ENCODE measurements at regions not wholly inside any gene's neighbourhood (a gene's known extent, or its start where the extent isn't known, plus 50 kb on each side); places are given as distances from the start of the nearest gene placed in this dataset.

GRCh38 chr10:70965566-70965965 lies 77.2 kb upstream of the PCBD1 start:
- DNase-seq (ENCODE audit: low read depth): no peak
- TF ChIP-seq, protein P1, sequence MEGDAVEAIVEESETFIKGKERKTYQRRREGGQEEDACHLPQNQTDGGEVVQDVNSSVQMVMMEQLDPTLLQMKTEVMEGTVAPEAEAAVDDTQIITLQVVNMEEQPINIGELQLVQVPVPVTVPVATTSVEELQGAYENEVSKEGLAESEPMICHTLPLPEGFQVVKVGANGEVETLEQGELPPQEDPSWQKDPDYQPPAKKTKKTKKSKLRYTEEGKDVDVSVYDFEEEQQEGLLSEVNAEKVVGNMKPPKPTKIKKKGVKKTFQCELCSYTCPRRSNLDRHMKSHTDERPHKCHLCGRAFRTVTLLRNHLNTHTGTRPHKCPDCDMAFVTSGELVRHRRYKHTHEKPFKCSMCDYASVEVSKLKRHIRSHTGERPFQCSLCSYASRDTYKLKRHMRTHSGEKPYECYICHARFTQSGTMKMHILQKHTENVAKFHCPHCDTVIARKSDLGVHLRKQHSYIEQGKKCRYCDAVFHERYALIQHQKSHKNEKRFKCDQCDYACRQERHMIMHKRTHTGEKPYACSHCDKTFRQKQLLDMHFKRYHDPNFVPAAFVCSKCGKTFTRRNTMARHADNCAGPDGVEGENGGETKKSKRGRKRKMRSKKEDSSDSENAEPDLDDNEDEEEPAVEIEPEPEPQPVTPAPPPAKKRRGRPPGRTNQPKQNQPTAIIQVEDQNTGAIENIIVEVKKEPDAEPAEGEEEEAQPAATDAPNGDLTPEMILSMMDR (IDR thresholded peaks at IDR 0.05; ENCODE audit: low read depth, low read length, missing control alignments): no peak
- H3K4me3 ChIP-seq (ENCODE audit: low read depth, low read length): no peak overlapping the region

DNA sequence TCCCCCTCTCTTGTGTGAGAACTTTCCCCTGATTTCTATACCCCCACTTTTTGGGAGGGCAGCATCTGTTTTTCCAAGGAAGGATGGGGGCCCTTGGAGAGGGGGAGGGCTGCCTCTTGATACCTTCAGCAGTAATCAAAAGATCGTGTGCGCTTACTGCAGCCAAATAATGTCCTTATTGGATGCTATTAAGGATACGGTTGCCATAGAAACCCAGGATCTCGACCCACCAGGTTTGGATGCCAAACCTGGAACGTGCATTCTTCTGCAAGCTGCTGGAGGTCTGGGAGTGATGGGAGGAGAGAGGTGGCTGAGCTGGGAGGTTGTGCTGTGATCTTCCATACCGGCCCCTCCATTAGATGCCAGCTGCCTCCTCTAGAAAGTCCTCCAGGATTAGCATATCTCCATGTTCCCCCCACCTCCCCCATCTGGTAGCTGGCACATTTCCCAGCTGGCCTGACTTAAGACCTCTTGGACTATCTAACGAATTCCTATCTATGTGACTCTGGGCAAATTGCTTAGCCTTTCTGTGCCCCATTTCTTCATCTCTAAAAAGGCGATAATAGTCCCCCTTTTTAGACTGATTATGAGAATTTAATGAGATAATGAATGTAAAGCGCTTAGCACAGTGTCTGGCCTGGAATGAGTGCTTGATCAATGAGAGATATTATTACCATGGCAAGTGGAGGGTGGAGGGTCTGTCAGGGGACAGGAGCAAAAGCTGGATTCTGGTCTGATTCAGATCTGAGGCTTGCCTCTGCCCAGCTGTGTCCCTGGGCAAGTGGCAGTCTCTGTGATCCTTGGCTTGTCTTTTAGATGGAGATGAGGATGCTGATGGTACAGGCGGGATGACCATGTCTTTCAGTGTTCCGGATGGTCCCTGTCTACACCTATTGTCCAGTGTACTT lies 78.5 kb upstream of the PCBD1 start:
- no peak for DNase-seq (ENCODE audit: low read depth)
- no peak overlapping the region for H3K4me3 ChIP-seq (ENCODE audit: low read depth, low read length)
- TF ChIP-seq, protein P1 (IDR thresholded peaks at IDR 0.05; ENCODE audit: low read depth, low read length, missing control alignments): no peak

DNA sequence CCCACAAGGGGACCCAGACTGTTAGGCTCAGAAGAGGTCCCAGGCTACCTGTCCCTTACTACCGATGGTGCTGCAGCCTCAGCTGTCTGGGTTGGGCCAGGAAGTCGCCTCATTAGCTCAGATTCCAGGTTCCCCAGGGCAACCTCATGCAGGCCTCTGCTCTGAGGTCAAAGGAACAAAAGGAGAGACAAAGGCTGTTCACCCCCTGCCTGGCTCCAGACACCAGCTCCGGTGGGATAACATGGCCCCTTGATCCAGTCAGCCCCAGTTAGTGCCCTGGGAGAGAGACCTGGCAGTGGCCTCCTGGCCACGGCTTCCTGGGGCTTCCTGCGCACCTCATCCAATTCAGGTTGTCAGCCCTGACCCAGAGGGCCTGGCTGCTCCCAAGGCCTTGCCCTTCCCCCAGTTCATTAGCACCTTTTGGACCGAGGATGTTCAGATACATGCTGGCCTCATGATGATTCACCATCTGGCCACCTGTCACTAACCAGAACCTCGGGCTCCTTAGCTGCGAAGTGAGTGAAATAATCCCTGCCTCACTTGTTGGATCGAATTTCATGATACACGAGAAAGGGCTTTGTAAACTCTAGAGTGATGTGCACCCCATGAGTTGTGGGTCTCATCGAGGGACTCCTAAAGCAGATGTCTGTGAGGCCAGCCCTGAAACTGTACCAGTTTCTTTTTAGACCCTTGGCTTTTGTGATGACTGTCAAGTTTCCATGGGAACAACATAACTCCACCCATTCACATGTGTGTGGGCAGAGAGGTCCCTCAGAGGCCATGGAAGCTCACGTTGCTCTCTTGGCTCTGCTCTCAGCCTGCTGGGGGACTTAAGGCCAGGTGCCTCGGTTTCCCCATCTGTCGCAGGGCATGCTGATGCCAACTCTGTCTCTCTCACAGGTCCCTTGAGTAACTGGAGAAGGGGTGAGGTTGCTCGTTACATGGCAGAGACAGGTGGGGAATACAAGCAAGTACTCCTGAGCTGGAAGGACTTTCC lies 79.5 kb upstream of the PCBD1 start:
- TF ChIP-seq, protein P1 (IDR thresholded peaks at IDR 0.05; ENCODE audit: low read depth, low read length, missing control alignments): no peak
- DNase-seq (ENCODE audit: low read depth): no peak
- no peak overlapping the region for H3K4me3 ChIP-seq (ENCODE audit: low read depth, low read length)

GRCh38 chr10:70969188-70969587 lies 80.8 kb upstream of the PCBD1 start:
- TF ChIP-seq, protein P1 (IDR thresholded peaks at IDR 0.05; ENCODE audit: low read depth, low read length, missing control alignments): no peak
- DNase-seq (ENCODE audit: low read depth): no peak
- H3K4me3 ChIP-seq (ENCODE audit: low read depth, low read length): no peak overlapping the region

DNA sequence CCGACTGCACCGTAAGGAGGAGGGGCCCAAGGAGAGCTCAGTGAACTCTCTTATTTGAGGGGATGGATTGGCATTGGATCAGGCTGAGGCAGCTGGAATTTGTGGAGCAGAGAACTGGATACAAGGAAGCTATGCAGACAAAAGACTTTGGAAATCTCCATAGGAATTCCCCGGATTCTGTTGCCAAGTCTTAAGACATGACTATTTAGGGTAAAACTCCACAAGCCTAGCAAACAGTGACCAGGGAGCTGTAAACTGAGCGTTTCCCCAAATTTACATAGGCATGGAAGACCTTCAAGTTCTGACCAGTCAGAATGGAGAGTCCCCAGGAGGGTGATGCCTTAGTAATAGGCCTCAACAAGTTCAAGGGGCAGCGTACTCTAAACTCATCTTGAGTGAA lies 82.5 kb upstream of the PCBD1 start:
- no peak overlapping the region for H3K4me3 ChIP-seq (ENCODE audit: low read depth, low read length)
- no peak for DNase-seq (ENCODE audit: low read depth)
- TF ChIP-seq, protein P1 (IDR thresholded peaks at IDR 0.05; ENCODE audit: low read depth, low read length, missing control alignments): no peak

- TF ChIP-seq, protein P1 (IDR thresholded peaks at IDR 0.05; ENCODE audit: low read depth, low read length, missing control alignments): no peak
- no peak overlapping the region for H3K4me3 ChIP-seq (ENCODE audit: low read depth, low read length)
- no peak for DNase-seq (ENCODE audit: low read depth)
Observed at GRCh38 chr10:70973275-70973674, 84.9 kb upstream of the PCBD1 start.

All from GM12864 (cell line).